ENCODE measurements at regions not wholly inside any gene's neighbourhood (a gene's known extent, or its start where the extent isn't known, plus 50 kb on each side); places are given as distances from the start of the nearest gene placed in this dataset.

DNA sequence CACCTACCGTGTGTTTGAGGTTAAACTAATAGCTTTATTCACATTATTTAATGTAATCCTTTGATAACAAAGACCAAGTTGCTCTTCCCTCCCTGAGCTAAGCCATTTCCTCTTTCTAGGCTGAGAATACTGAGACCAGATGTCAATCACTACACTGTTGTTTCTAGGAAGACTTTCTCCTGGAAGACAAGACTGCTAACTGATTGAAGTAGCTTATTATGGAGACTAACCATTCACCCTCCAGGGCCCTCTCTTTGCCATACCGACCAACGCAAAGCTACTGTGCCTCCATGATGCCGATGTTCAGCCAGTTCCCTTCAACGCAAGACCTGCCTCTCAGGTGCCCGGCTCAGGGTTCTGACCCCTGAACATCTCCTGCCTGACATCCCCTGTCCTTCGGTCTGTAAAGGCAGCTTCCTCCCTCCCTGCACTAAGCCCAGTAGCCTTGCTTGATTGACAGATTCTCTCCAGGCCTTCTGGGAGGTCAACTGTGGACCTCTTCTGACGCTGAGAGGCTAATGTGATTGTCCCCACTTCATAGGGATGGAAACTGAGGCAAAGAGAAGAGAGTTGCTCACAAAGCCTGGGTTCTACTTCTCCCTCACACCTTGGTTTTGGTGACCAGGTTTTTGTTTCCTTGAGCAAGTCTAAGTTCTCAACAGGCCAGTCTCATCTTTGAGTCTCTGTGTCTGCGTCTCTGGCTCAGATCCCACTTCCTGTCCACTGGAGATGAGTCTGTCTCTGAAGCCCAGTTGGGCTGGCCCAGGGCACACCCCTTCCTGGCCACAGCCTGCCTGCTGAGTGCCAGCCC lies 259.7 kb upstream of the IRX2 start:
- FAIRE-seq, result no peak

GRCh38 chr5:3010301-3010952 lies 258.9 kb upstream of the IRX2 start:
- FAIRE-seq, result no peak

- FAIRE-seq, result no peak
Observed at GRCh38 chr5:3009605-3010004, 258.1 kb upstream of the IRX2 start.

DNA sequence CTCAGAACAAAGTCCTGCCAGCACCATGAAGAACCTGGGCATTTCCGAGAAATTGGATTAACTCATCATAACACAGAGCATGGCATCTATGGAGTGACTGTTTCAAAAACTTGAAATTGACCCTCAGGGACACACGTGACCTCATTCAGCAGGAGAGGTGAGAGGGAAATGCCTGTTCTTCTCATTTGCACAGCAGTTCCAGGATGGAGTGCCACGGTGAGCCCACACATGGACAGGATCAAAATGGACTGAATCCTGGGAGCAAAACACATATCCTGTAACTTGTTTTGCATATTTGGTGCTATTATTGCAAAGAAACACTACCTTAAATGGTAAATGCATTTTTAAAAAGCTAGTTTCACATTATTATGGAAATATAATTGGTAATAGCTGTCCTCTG lies 256.1 kb upstream of the IRX2 start:
- no peak for FAIRE-seq

DNA sequence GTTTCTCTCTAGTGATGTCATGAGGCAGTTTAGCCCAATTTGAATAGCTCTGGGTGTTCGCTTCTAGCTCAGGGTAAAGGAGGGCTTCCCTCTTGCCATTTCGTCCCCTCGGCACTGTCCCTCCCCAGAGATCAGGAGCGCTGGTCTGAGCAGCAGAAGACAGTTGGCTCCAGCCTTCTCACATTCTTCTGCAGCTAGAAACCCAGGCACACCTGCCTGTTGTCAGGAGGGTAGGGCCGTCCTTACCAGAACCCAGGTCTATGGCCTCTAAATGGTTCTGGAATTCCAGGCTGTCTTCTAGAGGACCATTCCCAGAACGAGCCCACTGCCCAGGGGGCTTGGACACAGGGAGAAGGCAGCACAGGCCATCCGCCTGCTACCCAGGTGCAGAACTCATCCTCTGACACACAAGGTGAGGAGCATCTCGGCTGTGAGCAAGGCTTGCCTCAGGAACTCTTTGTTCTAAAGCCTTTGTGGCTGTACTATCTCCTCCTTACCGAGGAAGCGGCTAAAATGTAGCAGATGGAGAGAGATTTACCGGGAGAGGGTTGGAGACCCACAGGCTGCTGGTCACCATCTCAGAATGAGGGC lies 255.6 kb upstream of the IRX2 start:
- no peak for FAIRE-seq

GRCh38 chr5:3006526-3006925 lies 255.0 kb upstream of the IRX2 start:
- no peak for FAIRE-seq

DNA sequence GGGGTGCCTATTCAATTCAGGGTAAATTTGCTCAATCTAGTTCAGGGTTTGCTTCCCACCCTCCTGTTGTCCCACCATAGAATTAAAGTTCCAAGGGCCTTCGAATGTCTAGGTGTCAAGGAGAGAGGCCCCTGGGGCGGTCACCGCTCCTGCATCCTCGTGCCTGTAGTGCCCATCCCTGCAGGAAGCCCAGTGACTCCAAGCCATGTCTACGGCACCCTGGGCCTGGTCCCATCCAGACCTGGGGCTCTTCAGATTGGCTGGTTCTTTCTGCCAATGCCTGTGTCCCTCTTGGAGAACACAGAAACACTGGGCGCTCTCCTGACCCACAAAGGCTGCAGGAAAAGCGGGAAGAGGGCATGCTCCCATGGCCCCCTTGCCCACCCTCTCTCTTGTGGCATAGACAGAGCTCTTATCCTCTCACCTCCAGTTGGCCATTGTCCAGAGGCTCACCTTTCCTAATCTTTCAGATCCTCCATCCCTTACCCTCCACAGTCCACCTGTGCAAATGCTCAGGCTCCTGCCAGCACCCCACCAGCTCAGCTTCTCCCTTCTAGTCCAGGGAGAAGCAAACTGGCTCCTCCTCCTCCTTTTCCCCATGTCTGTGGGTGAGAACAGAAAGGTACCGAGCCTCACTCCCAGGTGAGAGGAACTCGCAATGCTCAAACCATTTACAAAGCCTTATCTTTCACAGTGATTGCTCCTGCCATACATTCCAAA lies 253.0 kb upstream of the IRX2 start:
- no peak for FAIRE-seq

- no peak for FAIRE-seq
Observed at GRCh38 chr5:3002230-3002629, 250.8 kb upstream of the IRX2 start.

DNA sequence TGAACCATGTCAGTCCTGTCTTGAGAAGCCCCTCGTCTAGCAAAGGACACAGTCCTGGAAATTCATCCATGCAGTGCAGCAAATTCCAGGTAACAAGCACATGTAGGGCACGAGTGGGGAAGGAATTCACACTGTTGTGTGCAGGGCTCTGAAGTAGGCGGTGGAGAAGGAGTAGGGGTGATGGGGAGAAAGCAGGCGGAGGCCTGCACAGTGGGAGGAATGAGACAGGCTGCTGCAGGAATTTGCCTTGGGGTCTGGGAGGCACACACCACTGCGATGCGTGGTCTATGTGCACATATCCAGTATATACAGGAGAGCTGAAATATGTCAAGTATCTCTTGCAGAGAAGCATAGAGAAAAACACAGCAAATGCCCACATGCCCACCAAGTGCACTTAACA lies 249.2 kb upstream of the IRX2 start:
- FAIRE-seq, result no peak

GRCh38 chr5:2999926-3000325 lies 248.4 kb upstream of the IRX2 start:
- no peak for FAIRE-seq

DNA sequence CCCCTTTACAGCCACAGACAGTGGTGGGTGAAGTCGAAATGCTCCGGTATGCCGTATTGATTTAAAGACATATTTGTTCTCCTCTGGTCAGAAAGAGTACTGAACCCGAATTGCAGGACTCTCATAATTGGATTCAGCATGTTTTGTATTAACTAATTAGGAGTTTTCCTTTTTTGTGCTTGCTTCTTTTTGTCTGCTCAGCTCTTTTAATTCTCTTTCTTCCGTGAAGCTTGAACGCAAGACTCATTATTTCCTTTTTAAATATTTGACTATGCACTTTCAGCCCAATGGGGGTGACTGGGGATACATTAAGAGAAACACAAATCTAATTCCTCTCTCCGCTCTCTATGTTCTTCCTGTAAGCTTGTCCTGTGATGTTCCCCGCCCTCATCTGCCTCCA lies 246.6 kb upstream of the IRX2 start:
- no peak for FAIRE-seq

GRCh38 chr5:2997179-2997578 lies 245.7 kb upstream of the IRX2 start:
- no peak for FAIRE-seq

GRCh38 chr5:2996687-2997086 lies 245.2 kb upstream of the IRX2 start:
- FAIRE-seq, result no peak

GRCh38 chr5:2996248-2996647 lies 244.8 kb upstream of the IRX2 start:
- no peak for FAIRE-seq

GRCh38 chr5:2995667-2996066 lies 244.2 kb upstream of the IRX2 start:
- FAIRE-seq, result no peak

GRCh38 chr5:2995035-2995434 lies 243.6 kb upstream of the IRX2 start:
- no peak for FAIRE-seq

- no peak for FAIRE-seq
Observed at GRCh38 chr5:2993771-2994170, 242.3 kb upstream of the IRX2 start.

DNA sequence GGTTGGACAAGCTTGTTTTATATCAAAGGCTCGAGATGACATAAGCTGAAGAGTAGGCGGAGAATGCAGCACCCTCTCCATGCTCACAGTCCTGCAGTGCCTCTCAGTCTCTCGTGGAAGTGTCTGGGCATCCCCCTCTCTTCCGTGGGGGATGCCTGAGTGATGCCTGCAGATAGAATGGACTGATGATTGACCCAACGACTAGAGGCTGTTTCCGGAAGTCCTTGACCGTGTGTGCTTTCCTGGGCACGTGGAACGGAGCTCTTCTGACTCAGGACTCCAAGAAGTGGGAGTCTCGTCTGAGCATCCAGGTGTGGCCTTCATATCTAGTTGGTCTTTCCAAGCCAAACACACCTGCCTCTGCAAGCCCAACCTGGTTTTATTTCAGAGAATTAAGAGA lies 241.8 kb upstream of the IRX2 start:
- no peak for FAIRE-seq

GRCh38 chr5:2992806-2993205 lies 241.3 kb upstream of the IRX2 start:
- no peak for FAIRE-seq

DNA sequence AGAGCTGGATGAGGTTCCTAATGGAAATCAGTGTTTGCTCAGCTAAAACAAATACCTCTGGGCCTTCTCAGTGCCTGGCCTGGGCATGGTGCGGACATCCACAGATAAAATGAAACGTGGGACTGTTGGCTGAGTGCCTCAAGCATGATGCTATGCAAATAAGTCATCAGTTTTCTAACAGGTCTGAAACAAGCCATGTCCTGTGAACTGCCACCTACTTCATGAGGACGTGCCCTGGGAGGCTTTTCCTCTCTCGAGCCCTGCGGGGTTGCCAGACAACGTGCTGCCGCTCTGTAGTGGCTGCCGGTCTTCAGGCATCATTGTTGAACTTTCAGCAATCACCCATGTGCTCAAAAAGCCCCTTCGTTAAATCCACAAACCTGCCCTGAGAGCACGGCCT lies 240.4 kb upstream of the IRX2 start:
- no peak for FAIRE-seq

DNA sequence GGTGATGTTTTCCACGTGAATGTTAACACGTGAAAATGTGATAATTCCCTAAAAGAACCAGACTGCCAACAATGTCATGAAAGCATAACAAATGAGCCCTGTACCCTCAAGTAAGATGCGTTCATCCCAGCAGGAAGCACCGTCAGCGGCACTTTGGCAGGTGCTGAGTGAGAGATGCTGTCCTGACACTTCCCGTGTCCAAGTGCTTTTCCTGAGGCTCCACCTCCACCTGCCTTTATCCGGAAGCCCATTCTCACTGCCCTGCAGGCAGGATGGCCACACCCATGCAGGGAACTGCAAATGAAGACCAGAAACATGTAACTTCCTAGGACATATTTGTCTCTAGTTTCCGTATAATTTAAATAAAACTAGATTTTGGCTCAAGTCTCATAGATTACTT lies 238.0 kb upstream of the IRX2 start:
- no peak for FAIRE-seq

DNA sequence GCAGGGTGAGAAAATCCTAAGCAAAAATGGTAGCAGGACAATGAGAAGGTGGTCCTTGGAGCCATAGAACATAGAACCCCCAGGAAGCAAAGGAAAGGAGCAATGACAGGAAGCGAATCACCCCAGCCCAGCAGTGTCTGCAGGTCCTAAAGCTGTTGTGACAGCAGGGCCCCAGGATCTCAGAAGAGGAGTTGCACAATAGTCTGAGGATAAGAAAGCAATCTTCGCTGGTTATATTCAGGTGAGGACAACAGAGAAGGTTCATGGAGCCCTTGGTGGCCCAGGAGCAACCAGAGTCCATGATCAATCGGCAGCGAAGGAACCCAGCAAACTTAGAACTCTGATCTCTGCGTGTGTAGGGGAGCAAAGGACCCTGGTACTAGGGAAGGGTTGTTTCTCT lies 234.8 kb upstream of the IRX2 start:
- no peak for FAIRE-seq

GRCh38 chr5:2985718-2986117 lies 234.2 kb upstream of the IRX2 start:
- FAIRE-seq, result no peak

Measured in endometrium (tissue), 2 donors.